Right forelimb (tissue), 1 donor: ENCODE measurements at regions not wholly inside any gene's neighbourhood (a gene's known extent, or its start where the extent isn't known, plus 50 kb on each side); places are given as distances from the start of the nearest gene placed in this dataset.

Source experiments
- DNase-seq: peaks from one replicate; pipeline ENCODE4 v3.0.0-alpha.2; 2018

- DNase-seq: no peak
Observed at GRCh38 chr3:107308716-107309115, 68.5 kb upstream of the CCDC54 start.

DNA sequence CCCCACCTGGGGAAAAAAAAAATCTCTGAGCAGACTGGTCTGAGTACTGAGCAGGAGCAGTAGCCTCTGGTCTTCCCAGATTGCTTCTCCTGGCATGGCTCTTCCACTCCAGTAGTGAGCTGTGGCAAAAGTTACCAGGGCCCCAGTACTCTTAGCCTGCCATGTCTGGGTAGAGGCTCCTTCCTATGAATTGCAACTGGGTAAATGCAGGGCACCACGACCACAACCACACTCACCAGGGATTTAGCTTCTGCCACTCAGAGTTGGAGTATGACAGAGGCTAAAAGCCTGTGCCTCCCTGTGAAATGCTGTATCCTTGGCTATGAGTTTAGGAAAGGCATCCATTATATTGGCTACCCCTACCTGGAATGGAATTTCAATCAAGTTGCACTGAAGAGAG lies 67.9 kb upstream of the CCDC54 start:
- no peak for DNase-seq

DNA sequence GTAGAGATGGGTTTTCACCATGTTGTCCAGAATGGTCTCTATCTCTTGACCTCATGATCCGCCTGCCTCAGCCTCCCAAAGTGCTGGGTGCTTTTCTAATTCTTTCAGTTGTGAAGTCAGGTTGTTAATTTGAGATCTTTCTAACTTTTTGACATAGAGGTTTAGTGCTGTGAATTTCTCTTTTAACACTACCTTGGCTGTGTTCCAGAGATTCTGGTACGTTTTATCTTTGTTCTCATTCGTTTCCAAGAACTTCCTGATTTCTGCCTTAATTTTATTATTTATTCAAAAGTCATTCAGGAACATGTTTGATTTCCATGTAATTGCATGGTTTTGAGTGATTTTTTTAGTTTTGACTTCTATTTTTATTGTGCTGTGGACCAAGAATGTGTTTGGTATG lies 63.5 kb upstream of the CCDC54 start:
- no peak for DNase-seq

DNA sequence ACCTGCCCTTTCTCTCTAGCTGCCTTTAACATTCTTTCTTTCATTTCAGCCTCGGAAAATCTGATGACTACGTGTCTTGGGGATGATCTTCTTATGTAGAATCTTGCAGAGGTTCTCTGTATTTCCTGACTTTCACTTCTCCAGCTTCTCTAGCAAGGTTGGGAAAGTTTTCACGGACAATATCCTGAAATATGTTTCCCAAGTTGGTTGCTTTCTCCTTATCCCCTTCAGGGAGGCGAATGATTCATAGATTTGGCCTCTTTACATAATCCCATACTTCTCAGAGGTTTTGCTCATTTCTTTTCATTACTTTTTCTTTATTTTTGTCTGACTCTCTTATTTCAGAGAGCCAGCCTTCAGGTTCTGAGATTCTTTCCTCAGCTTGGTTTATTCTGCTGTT lies 62.1 kb upstream of the CCDC54 start:
- DNase-seq: no peak

GRCh38 chr3:107323723-107324122 lies 53.5 kb upstream of the CCDC54 start:
- no peak for DNase-seq

GRCh38 chr3:107325446-107325845 lies 51.8 kb upstream of the CCDC54 start:
- no peak for DNase-seq
